Trophoblast cell (in vitro differentiated cells and primary cell): ENCODE measurements at regions not wholly inside any gene's neighbourhood (a gene's known extent, or its start where the extent isn't known, plus 50 kb on each side); places are given as distances from the start of the nearest gene placed in this dataset.
"Not testable (repeated sequence)": the region's sequence is repeated elsewhere in the genome, so short reads cannot be mapped to it uniquely, and the experiment has no call there.

ENCODE experiments used
- DNase-seq, 2 donors: peaks; one replicate each; pipeline ENCODE4 v3.0.0-alpha.2; 2016
- H2AFZ ChIP-seq: 2 replicates; pipeline ENCODE4 v1.6.1; 2013; ENCODE audit warnings: low read length, moderate library complexity, mild to moderate bottlenecking; ENCODE audit not compliant: insufficient read depth, poor library complexity
- H2AK5ac ChIP-seq: 2 replicates; pipeline ENCODE4 v1.6.1; 2013; ENCODE audit warnings: mild to moderate bottlenecking, low read length
- H2BK120ac ChIP-seq: 2 replicates; pipeline ENCODE4 v1.6.1; 2013; ENCODE audit warnings: low read length, mild to moderate bottlenecking, moderate library complexity; ENCODE audit not compliant: insufficient read depth, poor library complexity
- H2BK12ac ChIP-seq: 2 replicates; pipeline ENCODE4 v1.6.1; 2013; ENCODE audit warnings: mild to moderate bottlenecking, low read length, moderate library complexity
- H2BK5ac ChIP-seq: 2 replicates; pipeline ENCODE4 v1.6.1; 2013; ENCODE audit warnings: low read length, low read depth, moderate library complexity, mild to moderate bottlenecking; ENCODE audit not compliant: poor library complexity
- H3K14ac ChIP-seq: 2 replicates; pipeline ENCODE4 v1.6.1; 2013; ENCODE audit warnings: mild to moderate bottlenecking, low read length
- H3K18ac ChIP-seq: 2 replicates; pipeline ENCODE4 v1.6.1; 2013; ENCODE audit warnings: mild to moderate bottlenecking, low read length
- H3K23ac ChIP-seq: 2 replicates; pipeline ENCODE4 v1.6.1; 2013; ENCODE audit warnings: low read length
- H3K27ac ChIP-seq: 2 replicates; pipeline ENCODE4 v1.5.1; 2013; ENCODE audit warnings: low read depth, mild to moderate bottlenecking, inconsistent platforms, low read length, moderate library complexity
- H3K27me3 ChIP-seq: 2 replicates; pipeline ENCODE4 v1.6.1; 2013; ENCODE audit warnings: inconsistent platforms, mild to moderate bottlenecking, low read length, moderate library complexity; ENCODE audit not compliant: insufficient read depth
- H3K36me3 ChIP-seq, 2 experiments: 1 replicate in 1 of 2; 2 replicates in 1 of 2; pipeline ENCODE4 v1.6.1; 2013; ENCODE audit warnings: low read length in 2 of 2, mild to moderate bottlenecking in 2 of 2, moderate library complexity in 1 of 2; ENCODE audit not compliant: insufficient read depth in 2 of 2, control insufficient read depth in 1 of 2
- H3K4ac ChIP-seq: 2 replicates; pipeline ENCODE4 v1.6.1; 2013; ENCODE audit warnings: low read depth, mild to moderate bottlenecking, low read length, moderate library complexity
- H3K4me1 ChIP-seq, 2 experiments: 1 replicate in 1 of 2; 2 replicates in 1 of 2; pipeline ENCODE4 v1.6.1; 2013; ENCODE audit warnings: low read length in 2 of 2, mild to moderate bottlenecking in 2 of 2, moderate library complexity in 1 of 2; ENCODE audit not compliant: insufficient read depth in 2 of 2, control insufficient read depth in 1 of 2
- H3K4me2 ChIP-seq: 2 replicates; pipeline ENCODE4 v1.6.1; 2013; ENCODE audit warnings: inconsistent platforms, mild to moderate bottlenecking, low read length, moderate library complexity
- H3K4me3 ChIP-seq: 2 replicates; pipeline ENCODE4 v1.5.1; 2013; ENCODE audit warnings: mild to moderate bottlenecking, low read depth, low read length, inconsistent platforms
- H3K79me1 ChIP-seq: one replicate; pipeline ENCODE4 v1.6.1; 2013; ENCODE audit warnings: low read length
- H3K79me2 ChIP-seq: 2 replicates; pipeline ENCODE4 v1.6.1; 2013; ENCODE audit warnings: low read length, mild to moderate bottlenecking; ENCODE audit not compliant: control insufficient read depth, insufficient read depth, poor library complexity
- H3K9ac ChIP-seq: 2 replicates; pipeline ENCODE4 v1.6.1; 2013; ENCODE audit warnings: mild to moderate bottlenecking, low read length
- H3K9me3 ChIP-seq: 2 replicates; pipeline ENCODE4 v1.6.1; 2013; ENCODE audit warnings: low read depth, mild to moderate bottlenecking, control low read depth, inconsistent platforms, low read length; ENCODE audit not compliant: insufficient read depth
- H4K12ac ChIP-seq: 2 replicates; pipeline ENCODE4 v1.6.1; 2013; ENCODE audit warnings: low read depth, mild to moderate bottlenecking, low read length, moderate library complexity
- H4K8ac ChIP-seq: 2 replicates; pipeline ENCODE4 v1.6.1; 2013; ENCODE audit warnings: low read depth, mild to moderate bottlenecking, low read length, moderate library complexity
- H4K91ac ChIP-seq: one replicate; pipeline ENCODE4 v1.6.1; 2013; ENCODE audit warnings: low read depth, mild to moderate bottlenecking, low read length, moderate library complexity
- WGBS: extraction: QIAGEN DNeasy Blood & Tissue Kit; methylation state at CpG from one replicate; pipeline ENCODE4 v1.1.7; 2013; ENCODE audit warnings: missing lambda C conversion rate; ENCODE audit not compliant: insufficient read length, insufficient coverage; ENCODE audit errors: extremely low coverage; 5-methylcytosine and 5-hydroxymethylcytosine counted together

GRCh38 chr16:16578701-16579100, 199.8 kb downstream of the NPIPA7 start:
- no CpG with 5 or more reads among the region's 5 CpGs for WGBS
- no peak for DNase-seq
- H3K36me3 ChIP-seq, result no peaks in the 10 kb centered on the region

GRCh38 chr16:16582916-16583315, 204.0 kb downstream of the NPIPA7 start:
- H4K8ac ChIP-seq, H2BK12ac ChIP-seq, H3K4ac ChIP-seq, H3K79me2 ChIP-seq, H3K4me2 ChIP-seq, H3K27me3 ChIP-seq, H3K9ac ChIP-seq, H3K4me1 ChIP-seq, H2AK5ac ChIP-seq, H3K14ac ChIP-seq, H3K27ac ChIP-seq, H2BK120ac ChIP-seq, H4K12ac ChIP-seq, H3K23ac ChIP-seq, H3K18ac ChIP-seq, DNase-seq, H3K4me3 ChIP-seq, H2AFZ ChIP-seq, H2BK5ac ChIP-seq, H3K9me3 ChIP-seq, H3K79me1 ChIP-seq, H3K36me3 ChIP-seq, H4K91ac ChIP-seq: not testable (repeated sequence)
- WGBS, result no CpG with 5 or more reads among the region's 7 CpGs

More at GRCh38 chr16:16578701-16579100, 199.8 kb downstream of the NPIPA7 start:
- Histone ChIP-seq H3K79me1 (no peaks in the 10 kb centered on the region), H2AK5ac (no peak overlapping the region), H3K9me3 (no peaks in the 10 kb centered on the region), H3K79me2 (no peaks in the 10 kb centered on the region), H4K12ac (no peak overlapping the region), H4K8ac (no peak overlapping the region), H2BK12ac (no peak overlapping the region), H3K4ac (no peak overlapping the region), H3K4me1 (no peaks in the 10 kb centered on the region), H3K18ac (no peak overlapping the region), H2AFZ (no peak overlapping the region), H3K4me3 (no peak overlapping the region), H4K91ac (no peak overlapping the region), H3K4me2 (no peak overlapping the region), H3K14ac (no peak overlapping the region), H3K23ac (no peak overlapping the region), H2BK120ac (no peak overlapping the region), H3K9ac (no peak overlapping the region), H2BK5ac (no peak overlapping the region), H3K27ac (no peak overlapping the region), H3K27me3 (no peaks in the 10 kb centered on the region)

- not testable (repeated sequence) for H3K14ac ChIP-seq, H2AFZ ChIP-seq
- WGBS, result no CpG with 5 or more reads among the region's 7 CpGs
Observed at GRCh38 chr16:16586073-16586651, 207.2 kb downstream of the NPIPA7 start.

GRCh38 chr16:16586969-16587368, 208.0 kb downstream of the NPIPA7 start:
- H3K4me2 ChIP-seq, H2AK5ac ChIP-seq, H3K18ac ChIP-seq, H3K4me3 ChIP-seq, H3K79me2 ChIP-seq, H3K27me3 ChIP-seq, H2BK5ac ChIP-seq, H2BK12ac ChIP-seq, H3K27ac ChIP-seq, H3K4ac ChIP-seq, H2AFZ ChIP-seq, H4K8ac ChIP-seq, H3K14ac ChIP-seq, H3K9me3 ChIP-seq, H3K23ac ChIP-seq, DNase-seq, H4K12ac ChIP-seq, H3K36me3 ChIP-seq, H4K91ac ChIP-seq, H3K79me1 ChIP-seq, H2BK120ac ChIP-seq, H3K4me1 ChIP-seq, H3K9ac ChIP-seq: not testable (repeated sequence)
- WGBS, result no CpG with 5 or more reads among the region's 6 CpGs

More at GRCh38 chr16:16586073-16586651, 207.2 kb downstream of the NPIPA7 start:
- not testable (repeated sequence) for H3K27me3 ChIP-seq, H2BK120ac ChIP-seq, H2BK12ac ChIP-seq, H3K36me3 ChIP-seq, H3K79me2 ChIP-seq, H4K12ac ChIP-seq, H4K8ac ChIP-seq, H3K9ac ChIP-seq, H3K27ac ChIP-seq, DNase-seq, H3K79me1 ChIP-seq, H3K4ac ChIP-seq, H3K4me2 ChIP-seq, H3K9me3 ChIP-seq, H4K91ac ChIP-seq, H3K4me3 ChIP-seq, H3K18ac ChIP-seq, H2AK5ac ChIP-seq, H2BK5ac ChIP-seq, H3K23ac ChIP-seq, H3K4me1 ChIP-seq
